Right lung (tissue), 2 donors: ENCODE measurements at regions not wholly inside any gene's neighbourhood (a gene's known extent, or its start where the extent isn't known, plus 50 kb on each side); places are given as distances from the start of the nearest gene placed in this dataset.
"Not testable (repeated sequence)": the region's sequence is repeated elsewhere in the genome, so short reads cannot be mapped to it uniquely, and the experiment has no call there.

Source experiments
- DNase-seq, 2 donors: peaks; one replicate each; pipeline ENCODE4 v3.0.0-alpha.2; 2013

DNA sequence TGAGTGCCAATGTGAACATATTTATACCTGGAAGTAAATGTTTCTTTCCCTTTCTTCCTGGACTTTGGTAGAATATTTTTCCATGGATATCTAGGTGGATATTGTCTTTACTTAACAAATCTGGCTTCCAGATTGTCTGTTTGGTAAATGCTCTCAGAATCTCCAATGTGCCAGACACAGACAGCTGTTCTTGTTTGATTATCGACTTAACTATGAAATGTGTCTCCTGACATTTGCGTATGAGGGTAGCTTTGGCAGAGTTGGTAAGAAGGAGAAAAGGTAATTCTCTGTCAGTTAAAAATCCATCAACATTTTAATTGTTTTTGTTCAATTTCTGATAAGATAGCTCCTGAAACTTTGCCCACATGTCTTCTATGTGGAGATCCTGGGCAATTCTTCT lies 196.4 kb upstream of the NUDT12 start:
- no peak for DNase-seq

- DNase-seq, result no peak
Observed at GRCh38 chr5:103755974-103756373, 193.4 kb upstream of the NUDT12 start.

GRCh38 chr5:103745353-103746065 lies 182.9 kb upstream of the NUDT12 start:
- DNase-seq, result no peak

DNA sequence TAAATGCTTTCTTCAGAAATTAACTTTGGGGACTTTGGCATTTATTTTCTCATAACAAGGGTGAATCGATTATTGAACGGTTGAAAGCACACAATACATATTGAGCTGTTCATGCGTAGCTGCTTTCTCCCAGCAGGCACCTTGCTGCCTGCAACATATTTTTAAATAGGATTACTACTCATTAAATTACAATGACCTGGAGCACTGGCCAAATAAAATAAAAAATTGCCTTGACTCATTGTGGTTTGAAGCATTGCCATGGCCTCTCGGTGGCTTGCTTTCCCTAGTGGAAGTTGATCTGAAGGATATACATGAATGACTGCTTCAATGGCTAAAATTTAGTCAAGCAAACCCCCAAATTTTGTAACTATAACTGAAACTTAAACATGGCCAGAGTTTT lies 181.6 kb upstream of the NUDT12 start:
- no peak for DNase-seq

DNA sequence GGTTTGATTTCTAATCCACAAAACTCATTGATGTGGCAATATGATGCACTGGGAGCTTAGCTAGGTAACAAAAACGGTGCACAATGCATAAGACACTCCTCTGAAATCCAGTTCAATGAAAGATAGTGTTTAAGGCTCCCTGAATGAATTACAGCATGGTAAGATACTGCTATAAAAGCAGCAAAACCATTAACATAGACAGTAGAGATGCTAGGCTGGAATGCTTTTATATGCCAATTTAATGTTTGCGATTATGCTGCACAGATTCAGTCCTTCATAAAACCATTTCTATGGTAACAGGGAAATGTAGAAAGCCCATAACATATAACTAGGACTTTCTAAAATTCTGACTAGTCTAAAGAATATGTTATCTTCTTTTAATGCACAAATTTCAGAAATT lies 180.8 kb upstream of the NUDT12 start:
- DNase-seq, result no peak

GRCh38 chr5:103741984-103742383 lies 179.4 kb upstream of the NUDT12 start:
- no peak for DNase-seq

DNA sequence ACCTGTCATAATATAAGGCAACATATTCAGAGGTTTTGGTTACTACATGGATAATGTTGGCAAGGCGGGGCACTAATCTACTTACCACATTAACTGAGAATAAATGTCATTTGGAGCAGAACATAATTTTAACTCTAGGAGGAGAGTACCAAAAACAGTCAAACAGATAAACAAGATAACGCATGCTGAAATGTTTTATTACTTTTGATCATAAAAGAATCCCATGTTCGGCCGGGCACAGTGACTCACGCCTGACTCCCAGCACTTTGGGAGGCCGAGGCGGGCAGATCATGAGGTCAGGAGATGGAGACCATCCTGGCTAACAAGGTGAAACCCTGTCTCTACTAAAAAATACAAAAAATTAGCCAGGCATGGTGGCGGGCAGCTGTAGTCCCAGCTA lies 173.8 kb upstream of the NUDT12 start:
- not testable (repeated sequence) for DNase-seq

DNA sequence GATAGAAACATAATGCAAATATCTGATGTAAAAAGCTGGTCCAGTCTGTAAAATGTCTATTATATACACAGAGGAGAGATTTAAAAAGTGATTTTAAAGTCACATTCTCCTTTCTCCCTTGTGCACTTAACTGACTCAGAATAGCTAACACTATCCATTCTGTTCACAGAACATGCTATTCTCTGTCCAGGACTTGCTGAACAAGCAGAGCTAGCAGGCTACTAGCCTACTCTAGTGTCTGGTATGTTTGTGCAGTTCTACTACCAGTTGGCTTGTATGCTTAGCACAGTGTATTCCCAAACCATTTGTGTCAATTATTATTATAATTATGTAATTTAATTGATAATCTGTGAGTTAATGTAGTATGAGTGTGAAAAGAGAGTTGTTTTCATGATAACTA lies 161.7 kb upstream of the NUDT12 start:
- peak; percentile 3 to 4 for DNase-seq

DNA sequence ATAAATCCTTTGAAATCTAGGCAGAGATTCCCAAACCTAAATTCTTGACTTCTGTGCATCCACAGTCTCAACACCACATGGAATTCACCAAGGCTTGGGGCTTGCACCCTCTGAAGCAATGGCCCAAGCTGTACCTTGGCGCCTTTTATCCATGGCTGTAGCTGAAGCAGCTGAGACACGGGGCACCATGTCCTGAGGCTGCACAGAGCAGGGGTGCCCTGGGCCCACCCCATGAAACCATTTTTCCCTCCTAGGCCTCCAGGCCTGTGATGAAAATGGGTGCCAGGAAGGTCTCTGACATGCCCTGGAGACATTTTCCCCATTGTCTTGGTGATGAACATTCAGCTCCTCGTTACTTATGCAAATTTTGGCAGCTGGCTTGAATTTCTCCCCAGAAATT lies 158.6 kb upstream of the NUDT12 start:
- DNase-seq, result no peak

DNA sequence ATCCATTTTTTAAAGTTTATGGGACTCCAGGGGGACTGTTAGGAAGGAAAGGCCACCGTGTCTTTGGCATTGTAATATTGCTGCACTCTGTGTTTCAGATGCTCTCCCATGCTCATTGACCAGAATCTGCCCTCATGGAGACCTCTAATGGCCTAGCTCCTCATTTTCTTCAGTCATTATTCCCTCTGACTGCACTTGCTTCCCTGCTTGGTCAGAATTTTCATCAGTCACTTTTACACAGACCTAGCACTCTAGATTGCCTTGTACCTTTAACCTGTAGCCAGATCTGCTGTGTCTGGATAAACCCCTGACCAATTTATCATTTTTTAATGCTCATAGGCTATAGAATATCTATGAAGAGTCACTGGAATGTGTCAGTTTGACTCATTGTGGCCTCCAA lies 155.5 kb upstream of the NUDT12 start:
- DNase-seq, result no peak

DNA sequence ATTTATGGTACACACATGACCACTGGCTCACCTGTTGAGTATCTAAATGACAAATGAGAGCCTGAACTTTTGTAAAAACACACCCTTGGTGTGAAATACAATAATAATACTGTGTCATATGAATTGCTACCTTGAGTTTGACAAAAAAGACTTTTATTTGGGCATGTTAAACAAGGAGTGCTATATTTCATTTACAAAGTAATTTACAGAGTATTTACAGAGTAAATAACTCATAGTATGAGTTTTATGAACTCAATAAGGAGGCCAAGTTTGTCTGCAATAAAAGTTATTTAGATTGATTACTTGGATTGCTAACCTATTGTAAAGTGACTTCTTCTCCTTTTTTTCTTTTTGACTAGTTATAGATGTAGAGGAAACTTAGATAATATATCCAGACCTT lies 146.0 kb upstream of the NUDT12 start:
- DNase-seq, result no peak

DNA sequence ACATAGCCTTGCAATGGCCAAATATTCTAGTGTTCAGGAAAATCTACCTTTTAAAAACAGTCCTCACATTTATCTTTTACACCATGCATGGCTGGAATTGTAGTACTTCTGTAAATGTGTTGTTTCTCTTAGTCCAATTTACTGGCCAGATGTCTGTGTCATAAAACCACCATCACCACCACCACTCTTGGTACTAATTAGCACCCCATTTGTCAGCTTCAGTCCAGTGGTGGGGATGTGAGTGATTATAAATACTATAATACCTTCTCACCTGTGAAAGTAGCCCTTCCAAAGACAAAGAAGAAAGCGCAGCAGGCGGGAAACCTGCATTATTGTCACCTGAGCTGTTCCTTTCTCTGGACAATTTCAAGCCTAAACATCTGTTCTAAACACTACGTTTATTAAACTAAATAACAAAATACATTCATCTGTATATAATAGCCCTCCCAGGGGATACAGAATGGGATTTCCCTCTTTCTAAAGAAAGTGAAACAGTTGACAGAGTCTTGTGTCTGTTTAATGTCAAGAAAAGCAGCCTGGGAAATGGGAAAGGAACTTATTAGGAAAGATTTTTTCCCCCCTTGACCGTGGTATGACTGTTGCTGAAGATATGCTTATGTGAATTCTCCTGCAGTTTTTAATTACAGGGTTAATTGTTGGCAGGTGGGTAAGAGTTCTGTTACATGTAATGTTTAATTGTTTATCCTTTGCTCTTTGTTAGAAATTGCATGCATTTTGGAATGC lies 144.5 kb upstream of the NUDT12 start:
- DNase-seq, result no peak

GRCh38 chr5:103703617-103704016 lies 141.0 kb upstream of the NUDT12 start:
- no peak for DNase-seq

- no peak for DNase-seq
Observed at GRCh38 chr5:103693517-103693916, 130.9 kb upstream of the NUDT12 start.

DNA sequence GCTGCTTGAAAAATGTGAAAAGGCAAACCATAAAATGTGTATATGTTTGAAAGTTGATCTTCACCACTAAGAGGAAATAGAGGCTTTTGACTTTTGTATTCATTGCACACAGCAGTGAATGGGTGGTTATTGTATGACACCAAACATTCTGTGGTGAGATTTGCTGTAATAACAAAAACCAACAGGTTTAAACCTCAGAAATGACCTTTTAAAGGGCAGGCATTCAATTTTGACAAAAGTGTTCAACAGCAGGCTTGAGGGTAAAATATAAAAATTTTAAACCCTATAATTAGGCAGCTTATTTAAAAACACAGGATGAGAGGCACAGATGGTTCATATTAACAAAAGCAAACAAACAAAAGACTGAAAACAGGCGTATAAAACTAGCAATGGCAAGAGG lies 128.1 kb upstream of the NUDT12 start:
- no peak for DNase-seq

- DNase-seq, result no peak
Observed at GRCh38 chr5:103679873-103680272, 117.3 kb upstream of the NUDT12 start.

GRCh38 chr5:103676198-103676597 lies 113.6 kb upstream of the NUDT12 start:
- not testable (repeated sequence) for DNase-seq

DNA sequence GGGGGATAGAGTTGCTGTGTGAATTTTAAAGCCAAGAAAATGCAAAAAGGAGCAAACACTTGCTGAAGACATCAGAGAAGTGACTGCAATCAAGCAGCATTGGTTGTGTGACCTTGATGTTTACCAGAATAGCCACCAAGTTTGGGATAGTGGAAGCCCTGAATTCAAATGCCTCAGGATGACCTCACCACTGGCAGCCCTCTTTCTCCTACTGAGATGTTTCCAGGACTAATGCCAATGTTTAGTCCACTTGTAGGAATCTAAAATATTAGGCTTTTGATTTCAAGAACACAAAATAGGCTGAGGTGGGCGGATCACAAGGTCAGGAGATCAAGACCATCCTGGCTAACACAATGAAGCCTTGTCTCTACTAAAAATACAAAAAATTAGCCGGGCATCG lies 112.2 kb upstream of the NUDT12 start:
- peak in 1 of 2 donors; percentile 8 for DNase-seq

GRCh38 chr5:103674251-103674650 lies 111.7 kb upstream of the NUDT12 start:
- DNase-seq, result peak; percentile 31 to 40

- no peak for DNase-seq
Observed at GRCh38 chr5:103669615-103670014, 107.0 kb upstream of the NUDT12 start.

DNA sequence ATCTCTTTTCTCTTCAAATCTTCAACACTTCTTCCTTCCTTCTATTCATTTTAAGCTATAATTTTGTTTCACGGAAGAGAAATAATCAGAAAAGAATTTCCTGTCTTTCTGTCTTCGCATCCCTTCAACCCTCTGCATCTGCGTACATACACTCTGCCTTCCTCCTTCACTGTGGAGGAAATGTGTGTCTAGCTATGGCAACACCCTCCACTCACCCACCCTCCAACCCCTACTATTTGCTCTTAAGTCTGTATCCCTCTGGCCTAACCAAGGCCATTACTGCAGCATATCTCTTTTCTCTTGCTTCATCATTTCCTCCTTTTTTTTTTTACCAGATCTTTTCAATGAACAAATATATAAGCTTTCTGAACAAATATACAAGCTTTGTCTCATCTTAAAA lies 105.7 kb upstream of the NUDT12 start:
- no peak for DNase-seq

DNA sequence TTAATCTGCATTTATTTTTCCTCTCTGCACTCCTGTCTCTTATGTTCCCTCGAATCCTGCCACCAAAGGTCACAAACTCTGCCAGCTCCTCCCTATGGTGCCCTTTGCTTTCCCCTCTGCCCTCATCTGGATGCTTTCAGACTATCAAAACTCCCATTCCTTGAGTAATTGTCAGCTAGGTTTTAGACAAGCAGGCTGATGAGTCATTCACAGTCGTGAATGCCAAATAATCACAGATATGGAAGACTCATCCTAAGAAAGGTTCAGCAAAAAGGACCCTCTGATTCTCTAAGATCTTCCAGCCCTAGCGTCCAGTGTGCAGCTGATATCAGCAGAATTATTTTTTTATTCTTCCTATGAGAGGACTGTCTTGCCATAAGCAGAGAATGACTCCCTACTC lies 104.5 kb upstream of the NUDT12 start:
- no peak for DNase-seq

GRCh38 chr5:103657301-103657700 lies 94.7 kb upstream of the NUDT12 start:
- no peak for DNase-seq

- no peak for DNase-seq
Observed at GRCh38 chr5:103648086-103648485, 85.5 kb upstream of the NUDT12 start.
